IMR-90 (cell line): ENCODE measurements at regions not wholly inside any gene's neighbourhood (a gene's known extent, or its start where the extent isn't known, plus 50 kb on each side); places are given as distances from the start of the nearest gene placed in this dataset.
"Not testable (repeated sequence)": the region's sequence is repeated elsewhere in the genome, so short reads cannot be mapped to it uniquely, and the experiment has no call there.

Source experiments
- ATAC-seq: fragments of 200-7000 bp; cut with Tn5 transposase; 2 replicates; pipeline ENCODE4 v1.9.1; 2020; ENCODE audit warnings: low read depth, mild to moderate bottlenecking, moderate library complexity
- BruUV-seq: library from RNA; stranded (reverse); fragments of 400-500 nt; replicated peaks from 2 replicates; lab custom pipeline; 2021; lab: Mats Ljungman, UMichigan
- CTCF ChIA-PET: fragments of 300-600 bp; formaldehyde crosslinking; extraction: SDS; loops from one replicate; lab custom pipeline; 2021; ENCODE audit warnings: antibody characterized with exemption; lab: Yijun Ruan, JAX
- POLR2A ChIA-PET: fragments of 300-600 bp; sonication (Branson Sonifier 250); formaldehyde crosslinking; loops from one replicate; lab custom pipeline; 2022; ENCODE audit warnings: antibody characterized with exemption; ENCODE audit not compliant: unreplicated experiment; lab: Charles Lee
- DNase-seq: peaks from one replicate; pipeline ENCODE4 v3.0.0; 2013
- H2AFZ ChIP-seq: replicated peaks from 2 replicates; pipeline ENCODE3; 2013; ENCODE audit warnings: low read length, mild to moderate bottlenecking; ENCODE audit not compliant: poor library complexity
- H2AK5ac ChIP-seq: 2 replicates; pipeline ENCODE4 v1.6.1; 2013; ENCODE audit warnings: low read depth, low read length, inconsistent platforms
- H2AK9ac ChIP-seq: replicated peaks from 2 replicates; pipeline ENCODE3; 2013; ENCODE audit warnings: mild to moderate bottlenecking, low read depth, low read length, moderate library complexity; ENCODE audit not compliant: poor library complexity
- H2BK120ac ChIP-seq: 2 replicates; pipeline ENCODE4 v1.6.1; 2013; ENCODE audit warnings: low read depth, low read length, inconsistent platforms
- H2BK15ac ChIP-seq: 3 replicates; pipeline ENCODE4 v1.6.1; 2013; ENCODE audit warnings: low read depth, low read length, inconsistent platforms
- H2BK20ac ChIP-seq: 2 replicates; pipeline ENCODE4 v1.6.1; 2013; ENCODE audit warnings: low read depth, mild to moderate bottlenecking, inconsistent platforms, low read length, moderate library complexity
- H2BK5ac ChIP-seq: 2 replicates; pipeline ENCODE4 v1.6.1; 2013; ENCODE audit warnings: mild to moderate bottlenecking, low read depth, low read length, inconsistent platforms; ENCODE audit not compliant: poor library complexity, severe bottlenecking
- H3K14ac ChIP-seq: replicated peaks from 2 replicates; pipeline ENCODE4 v1.6.1; 2013; ENCODE audit warnings: low read depth, low read length, inconsistent platforms
- H3K18ac ChIP-seq: 2 replicates; pipeline ENCODE4 v1.6.1; 2013; ENCODE audit warnings: low read depth, low read length, control low read depth
- H3K23ac ChIP-seq: 2 replicates; pipeline ENCODE4 v1.6.1; 2013; ENCODE audit warnings: low read depth, low read length, inconsistent platforms
- H3K27ac ChIP-seq: 2 replicates; pipeline ENCODE4 v1.5.1; 2013; ENCODE audit warnings: mild to moderate bottlenecking, control low read depth, low read length; ENCODE audit not compliant: insufficient read depth
- H3K27me3 ChIP-seq: 2 replicates; pipeline ENCODE4 v1.6.1; 2013; ENCODE audit warnings: low read length; ENCODE audit not compliant: control insufficient read depth, insufficient read depth
- H3K36me3 ChIP-seq: 2 replicates; pipeline ENCODE4 v1.6.1; 2013; ENCODE audit warnings: low read length, mixed read lengths; ENCODE audit not compliant: control insufficient read depth, insufficient read depth
- H3K4ac ChIP-seq: 2 replicates; pipeline ENCODE4 v1.6.1; 2013; ENCODE audit warnings: low read depth, low read length, inconsistent platforms
- H3K4me1 ChIP-seq: 2 replicates; pipeline ENCODE4 v1.6.1; 2013; ENCODE audit warnings: low read length, mixed read lengths; ENCODE audit not compliant: control insufficient read depth, insufficient read depth
- H3K4me2 ChIP-seq: 2 replicates; pipeline ENCODE4 v1.6.1; 2013; ENCODE audit warnings: low read depth, mild to moderate bottlenecking, control low read depth, low read length, moderate library complexity
- H3K4me3 ChIP-seq: 2 replicates; pipeline ENCODE4 v1.5.1; 2013; ENCODE audit warnings: low read depth, mild to moderate bottlenecking, control low read depth, low read length, moderate library complexity; ENCODE audit not compliant: insufficient read depth
- H3K56ac ChIP-seq: 2 replicates; pipeline ENCODE4 v1.6.1; 2013; ENCODE audit warnings: low read length, inconsistent platforms; ENCODE audit not compliant: insufficient read depth; ENCODE audit errors: extremely low read depth
- H3K79me1 ChIP-seq, 2 experiments: 2 replicates each; pipeline ENCODE4 v1.6.1; 2013; ENCODE audit warnings: low read length in 2 of 2, inconsistent platforms in 1 of 2, low read depth in 1 of 2
- H3K9ac ChIP-seq: 2 replicates; pipeline ENCODE4 v1.6.1; 2013; ENCODE audit warnings: low read depth, low read length, control low read depth
- H3K9me1 ChIP-seq: 2 replicates; pipeline ENCODE4 v1.6.1; 2013; ENCODE audit warnings: low read length, inconsistent platforms; ENCODE audit not compliant: insufficient read depth
- H3K9me3 ChIP-seq: 2 replicates; pipeline ENCODE4 v1.6.1; 2013; ENCODE audit warnings: low read length; ENCODE audit not compliant: control insufficient read depth, insufficient read depth
- H4K20me1 ChIP-seq: 2 replicates; pipeline ENCODE4 v1.6.1; 2013; ENCODE audit warnings: low read length, inconsistent platforms; ENCODE audit not compliant: insufficient read depth
- H4K5ac ChIP-seq: 2 replicates; pipeline ENCODE4 v1.6.1; 2013; ENCODE audit warnings: mild to moderate bottlenecking, low read depth, low read length, control low read depth
- H4K8ac ChIP-seq, 2 experiments: 2 replicates each; pipeline ENCODE4 v1.6.1; 2013; ENCODE audit warnings: low read depth in 2 of 2, low read length in 2 of 2, control low read depth in 1 of 2, inconsistent platforms in 1 of 2
- H4K91ac ChIP-seq: 2 replicates; pipeline ENCODE4 v1.6.1; 2013; ENCODE audit warnings: low read depth, low read length, inconsistent platforms; ENCODE audit not compliant: insufficient read depth
- NFE2L2 ChIP-seq: fragments of 150-350 bp; IDR thresholded peaks from 2 replicates; pipeline ENCODE4 v1.6.1; 2016; ENCODE audit warnings: low read depth, mild to moderate bottlenecking, low read length
- RAD21 ChIP-seq: IDR thresholded peaks from 2 replicates; pipeline ENCODE4 v1.6.1; 2012; ENCODE audit warnings: low read length, improper control_type of control experiment
- WGBS, 2 experiments: methylation state at CpG; one replicate each; pipeline versions ENCODE4 v1.1.5 to v1.1.7; 2013; ENCODE audit warnings: missing lambda C conversion rate in 2 of 2; ENCODE audit not compliant: insufficient read length in 1 of 2; ENCODE audit errors: extremely low coverage in 2 of 2; 5-methylcytosine and 5-hydroxymethylcytosine counted together
- dilution Hi-C: fragments of 300-500 bp; cut with HindIII; formaldehyde crosslinking; loops from one replicate; pipeline ENCODE4 v1.14.3; 2018; ENCODE audit warnings: low sequenced_read_pairs; ENCODE audit not compliant: unreplicated experiment
- in situ Hi-C: fragments of 300-500 bp; cut with MboI; formaldehyde crosslinking; loops from 3 replicates; pipeline ENCODE4 v1.14.3; 2019; ENCODE audit warnings: low sequenced_read_pairs, inconsistent platforms, mixed read lengths
- intact Hi-C: fragments of 100-400 bp; cut with micrococcal nuclease; formaldehyde crosslinking; loops from 2 replicates; pipeline ENCODE4 v1.10.0; 2022
- TF ChIP-seq, protein P1 (sequence below): fragments of 150-350 bp; IDR thresholded peaks from 2 replicates; pipeline ENCODE4 v1.6.1; 2016; ENCODE audit warnings: low read depth, mild to moderate bottlenecking, low read length, moderate library complexity, borderline replicate concordance

- Histone ChIP-seq H3K18ac (no peak overlapping the region), H3K27ac (no peak overlapping the region), H4K8ac (no peak overlapping the region), H2BK5ac (no peak overlapping the region), H3K4ac (no peak overlapping the region), H4K5ac (no peak overlapping the region), H2BK120ac (no peak overlapping the region), H2AK5ac (no peak overlapping the region), H3K9me3 (peaks cover 7% of the 10 kb centered on the region), H4K20me1 (no peaks in the 10 kb centered on the region), H3K36me3 (no peaks in the 10 kb centered on the region), H3K9me1 (no peaks in the 10 kb centered on the region), H2AFZ (no peak overlapping the region), H2BK20ac (no peak overlapping the region), H3K4me3 (no peak overlapping the region), H3K9ac (no peak overlapping the region), H3K27me3 (no peaks in the 10 kb centered on the region), H3K4me2 (no peak overlapping the region), H2BK15ac (no peak overlapping the region), H3K79me1 (no peaks in the 10 kb centered on the region), H4K91ac (no peak overlapping the region), H3K23ac (no peak overlapping the region), H2AK9ac (no peak overlapping the region), H3K56ac (no peak overlapping the region), H3K4me1 (no peaks in the 10 kb centered on the region), H3K14ac (no peak overlapping the region)
- ChIA-PET CTCF (no interaction called here), POLR2A (no interaction called here)
- no CpG with 5 or more reads among the region's 1 CpG for WGBS, 2 experiments
- DNase-seq (no peak), ATAC-seq (no peak)
- no peak for TF ChIP-seq NFE2L2
- TF ChIP-seq, protein P1, sequence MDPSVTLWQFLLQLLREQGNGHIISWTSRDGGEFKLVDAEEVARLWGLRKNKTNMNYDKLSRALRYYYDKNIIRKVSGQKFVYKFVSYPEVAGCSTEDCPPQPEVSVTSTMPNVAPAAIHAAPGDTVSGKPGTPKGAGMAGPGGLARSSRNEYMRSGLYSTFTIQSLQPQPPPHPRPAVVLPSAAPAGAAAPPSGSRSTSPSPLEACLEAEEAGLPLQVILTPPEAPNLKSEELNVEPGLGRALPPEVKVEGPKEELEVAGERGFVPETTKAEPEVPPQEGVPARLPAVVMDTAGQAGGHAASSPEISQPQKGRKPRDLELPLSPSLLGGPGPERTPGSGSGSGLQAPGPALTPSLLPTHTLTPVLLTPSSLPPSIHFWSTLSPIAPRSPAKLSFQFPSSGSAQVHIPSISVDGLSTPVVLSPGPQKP, result no peak
- no peak for TF ChIP-seq RAD21
- in situ Hi-C loops (no loop called here), intact Hi-C loops (no loop called here), dilution Hi-C loops (no loop called here)
- no TSS peak for BruUV-seq
Measured at GRCh38 chr10:64896582-64896981, 1375.4 kb downstream of the REEP3 start.

DNA sequence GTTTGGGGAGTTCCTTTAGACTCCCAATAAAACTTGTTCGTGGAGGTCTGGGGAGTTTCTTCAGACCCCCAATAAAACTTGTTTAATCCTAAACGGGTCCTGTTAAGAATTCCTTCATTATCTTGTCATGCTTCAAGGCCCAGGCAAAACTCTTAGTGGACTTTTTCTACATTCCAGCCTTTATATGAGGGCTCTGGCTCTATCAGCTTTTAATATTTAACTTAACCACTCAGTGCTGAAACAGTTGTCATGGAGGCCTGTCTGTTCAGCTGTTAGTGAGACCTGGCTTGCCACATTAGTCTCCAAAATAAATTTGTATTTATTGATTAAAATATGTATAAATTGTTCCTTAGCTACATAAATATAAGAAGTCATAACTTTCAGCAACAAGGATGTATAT is 1385.1 kb downstream of the REEP3 start:
- in situ Hi-C loops, H3K14ac ChIP-seq, POLR2A ChIA-PET, H2AK5ac ChIP-seq, H3K23ac ChIP-seq, H2AFZ ChIP-seq, H3K56ac ChIP-seq, H3K18ac ChIP-seq, H3K79me1 ChIP-seq, H3K36me3 ChIP-seq, H4K20me1 ChIP-seq, H3K4me1 ChIP-seq, H2BK120ac ChIP-seq, intact Hi-C loops, H2BK15ac ChIP-seq, dilution Hi-C loops, H4K5ac ChIP-seq, H4K8ac ChIP-seq, H4K91ac ChIP-seq, H3K9me1 ChIP-seq, H3K9me3 ChIP-seq, H3K4me3 ChIP-seq, H2AK9ac ChIP-seq, H3K4me2 ChIP-seq, H3K27me3 ChIP-seq, ATAC-seq, DNase-seq, H2BK5ac ChIP-seq, CTCF ChIA-PET, H3K4ac ChIP-seq, BruUV-seq, H2BK20ac ChIP-seq, H3K27ac ChIP-seq, H3K9ac ChIP-seq: not testable (repeated sequence)
- WGBS, 2 experiments, result no CpG with 5 or more reads among the region's 2 CpGs
